Ovary (tissue), 3 donors: ENCODE measurements at regions not wholly inside any gene's neighbourhood (a gene's known extent, or its start where the extent isn't known, plus 50 kb on each side); places are given as distances from the start of the nearest gene placed in this dataset.

ENCODE experiments used
- POLR2A ChIP-seq: fragments of 450-650 bp; IDR thresholded peaks from one replicate; pipeline ENCODE4 v1.6.1; 2017; ENCODE audit warnings: antibody characterized with exemption, mild to moderate bottlenecking, moderate library complexity
- TF ChIP-seq, protein P1 (sequence below), 3 donors: fragments of 450-650 bp in 2 of 3; fragments of 200-600 bp in 1 of 3; IDR thresholded peaks; one replicate each; pipeline versions ENCODE4 v1.5.1 to v1.8.0; 2016 to 2022; ENCODE audit warnings: antibody characterized with exemption in 3 of 3, mild to moderate bottlenecking in 1 of 3
- donor health status: DM: no; HTN: no; CAD: no.

GRCh38 chr9:2425676-2426075, 195.9 kb upstream of the VLDLR start:
- TF ChIP-seq, protein P1, sequence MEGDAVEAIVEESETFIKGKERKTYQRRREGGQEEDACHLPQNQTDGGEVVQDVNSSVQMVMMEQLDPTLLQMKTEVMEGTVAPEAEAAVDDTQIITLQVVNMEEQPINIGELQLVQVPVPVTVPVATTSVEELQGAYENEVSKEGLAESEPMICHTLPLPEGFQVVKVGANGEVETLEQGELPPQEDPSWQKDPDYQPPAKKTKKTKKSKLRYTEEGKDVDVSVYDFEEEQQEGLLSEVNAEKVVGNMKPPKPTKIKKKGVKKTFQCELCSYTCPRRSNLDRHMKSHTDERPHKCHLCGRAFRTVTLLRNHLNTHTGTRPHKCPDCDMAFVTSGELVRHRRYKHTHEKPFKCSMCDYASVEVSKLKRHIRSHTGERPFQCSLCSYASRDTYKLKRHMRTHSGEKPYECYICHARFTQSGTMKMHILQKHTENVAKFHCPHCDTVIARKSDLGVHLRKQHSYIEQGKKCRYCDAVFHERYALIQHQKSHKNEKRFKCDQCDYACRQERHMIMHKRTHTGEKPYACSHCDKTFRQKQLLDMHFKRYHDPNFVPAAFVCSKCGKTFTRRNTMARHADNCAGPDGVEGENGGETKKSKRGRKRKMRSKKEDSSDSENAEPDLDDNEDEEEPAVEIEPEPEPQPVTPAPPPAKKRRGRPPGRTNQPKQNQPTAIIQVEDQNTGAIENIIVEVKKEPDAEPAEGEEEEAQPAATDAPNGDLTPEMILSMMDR (IDR thresholded peaks at IDR 0.05), result no peak
- TF ChIP-seq POLR2A, result no peak
